Epidermal melanocyte (primary cell): ENCODE measurements at regions not wholly inside any gene's neighbourhood (a gene's known extent, or its start where the extent isn't known, plus 50 kb on each side); places are given as distances from the start of the nearest gene placed in this dataset.

ENCODE experiments used
- DNase-seq: peaks from one replicate; pipeline ENCODE4 v3.0.0; 2011; ENCODE audit warnings: low spot score; ENCODE audit not compliant: insufficient read length

DNA sequence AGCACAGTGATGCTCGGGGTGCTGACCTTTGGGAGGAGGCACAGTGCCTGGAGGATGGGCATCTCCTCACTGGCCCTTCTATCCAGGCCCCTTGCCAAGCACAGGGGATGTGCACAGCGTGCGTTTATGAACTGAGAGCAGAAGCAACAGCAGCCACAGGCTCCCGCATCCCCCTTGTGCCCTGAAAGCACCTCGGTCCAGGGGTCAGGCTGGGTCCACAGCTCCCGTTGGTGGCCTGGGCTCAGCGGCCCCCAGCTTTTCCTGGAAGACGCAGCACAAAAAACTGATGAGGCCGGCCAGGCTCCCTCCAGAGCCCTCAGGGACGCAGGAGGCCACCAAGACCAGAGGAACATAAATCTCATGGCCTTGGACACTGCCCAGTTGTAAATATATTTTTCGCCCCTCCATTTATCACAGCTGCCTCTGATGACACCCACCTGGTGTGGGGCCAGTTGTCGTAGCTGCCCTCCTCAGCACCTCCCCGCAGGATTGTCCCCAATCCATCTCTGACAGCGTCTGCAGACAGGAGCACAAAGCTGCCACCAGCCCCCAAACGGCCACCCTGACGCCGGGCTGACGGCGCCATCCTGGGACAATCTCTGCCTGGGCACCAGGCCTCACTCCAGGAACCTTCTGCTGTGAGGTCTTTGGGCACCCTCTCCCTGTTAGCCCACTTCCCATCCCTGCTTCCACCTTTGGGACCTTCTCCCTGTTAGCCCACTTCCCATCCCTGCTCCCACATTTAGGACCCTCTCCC lies 203.1 kb downstream of the BRD1 start:
- no peak for DNase-seq

- no peak for DNase-seq
Observed at GRCh38 chr22:49623715-49624114, 204.0 kb downstream of the BRD1 start.

- DNase-seq: no peak
Observed at GRCh38 chr22:49623176-49623575, 204.5 kb downstream of the BRD1 start.

- DNase-seq: no peak
Observed at GRCh38 chr22:49622241-49623105, 205.2 kb downstream of the BRD1 start.

DNA sequence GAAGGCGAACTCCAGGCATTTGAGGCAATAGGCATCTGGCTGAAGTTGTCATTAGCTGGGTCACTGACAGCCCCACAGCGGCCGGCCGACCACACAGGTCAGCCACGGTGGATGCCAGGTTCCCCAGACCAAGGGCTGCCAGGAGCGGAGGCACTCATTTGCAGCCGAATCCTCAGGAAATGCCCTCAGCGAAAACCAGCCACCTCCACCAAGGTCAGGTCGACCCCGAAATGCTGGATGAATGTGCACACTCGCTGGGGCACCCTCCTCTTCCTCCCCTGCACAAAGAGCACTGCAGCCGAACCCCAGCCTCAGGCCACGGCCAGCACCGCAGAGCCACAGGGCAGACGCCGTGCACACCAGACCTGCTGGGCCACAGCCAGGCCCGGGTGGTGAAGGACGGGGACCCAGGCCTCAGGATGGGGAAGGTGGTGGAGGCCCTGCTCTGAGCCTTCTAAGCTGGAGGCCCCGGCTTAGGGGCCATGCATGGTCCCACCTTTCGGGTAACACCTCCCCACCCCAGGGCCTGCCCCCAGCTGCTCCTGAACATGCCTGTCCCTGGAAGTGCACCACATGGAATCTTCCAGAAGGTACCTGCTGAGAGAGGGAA lies 206.0 kb downstream of the BRD1 start:
- DNase-seq: no peak

GRCh38 chr22:49620666-49621065 lies 207.0 kb downstream of the BRD1 start:
- DNase-seq: no peak

DNA sequence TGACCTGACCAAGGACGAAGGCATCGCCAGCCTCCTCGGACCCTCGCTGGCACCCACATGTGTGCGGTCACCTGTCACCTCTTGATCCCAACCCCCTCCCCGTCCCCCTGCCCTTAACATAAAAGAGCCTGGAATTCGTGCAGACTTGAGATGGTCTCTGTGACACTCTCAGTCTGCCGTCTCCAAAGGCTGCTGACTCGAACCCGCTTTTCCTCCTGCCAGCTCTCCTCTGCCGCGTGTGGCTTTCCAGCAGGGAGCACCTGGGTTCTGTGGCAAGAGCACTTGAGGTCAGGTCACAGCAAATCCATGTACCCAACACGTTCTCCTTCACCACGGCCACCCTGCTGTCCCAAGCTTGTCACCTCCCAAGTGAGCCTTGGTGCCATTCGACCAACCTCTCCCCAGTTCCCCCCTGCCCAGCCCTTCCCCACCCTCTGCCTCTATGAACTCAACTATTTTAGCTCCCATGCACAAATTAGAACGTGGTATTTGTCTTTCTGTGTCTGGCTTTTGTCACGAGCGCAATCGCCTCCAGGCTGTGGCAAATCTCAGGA lies 207.6 kb downstream of the BRD1 start:
- no peak for DNase-seq

DNA sequence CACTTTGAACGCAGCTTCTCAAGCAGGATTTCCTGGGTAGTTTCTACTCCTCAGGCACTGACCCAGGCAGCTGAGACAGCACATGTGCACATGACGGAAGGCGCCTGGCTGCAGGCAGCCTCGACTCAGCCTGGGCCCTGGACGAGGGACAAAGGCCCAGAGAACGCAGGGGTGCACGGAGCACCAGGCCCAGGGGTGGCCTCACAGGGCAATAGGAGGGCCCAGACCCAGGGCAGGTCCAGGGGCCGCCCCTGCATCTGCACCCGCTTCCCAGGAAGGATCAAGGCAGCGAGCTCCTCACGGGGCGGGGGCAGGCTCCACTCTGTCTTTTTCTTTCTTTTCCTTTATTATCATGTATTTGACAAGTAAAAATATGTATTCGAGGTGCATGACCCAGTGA lies 208.4 kb downstream of the BRD1 start:
- DNase-seq: no peak

- no peak for DNase-seq
Observed at GRCh38 chr22:49618677-49618953, 209.1 kb downstream of the BRD1 start.

- no peak for DNase-seq
Observed at GRCh38 chr22:49617866-49618676, 209.6 kb downstream of the BRD1 start.

DNA sequence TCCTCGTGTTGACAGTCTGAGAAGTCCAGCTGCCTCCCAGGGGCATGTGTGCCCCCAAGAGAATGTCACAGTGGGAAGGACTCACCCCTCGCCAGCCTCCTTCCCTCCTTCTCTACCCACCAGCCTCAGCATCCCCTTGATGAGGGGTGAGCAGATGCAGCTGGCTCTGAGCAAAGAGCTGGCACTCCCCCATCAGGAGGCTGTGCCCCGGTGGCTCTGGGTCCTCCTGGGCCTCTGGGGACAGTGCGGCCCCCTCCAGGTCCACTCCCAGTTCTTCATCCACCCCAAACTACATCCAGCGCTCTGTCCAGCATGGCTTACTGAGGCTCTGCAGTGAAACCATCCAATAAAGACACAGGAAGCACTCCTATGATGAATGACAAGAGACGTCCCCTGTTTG lies 210.4 kb downstream of the BRD1 start:
- DNase-seq: no peak

- no peak for DNase-seq
Observed at GRCh38 chr22:49616356-49617231, 211.1 kb downstream of the BRD1 start.

DNA sequence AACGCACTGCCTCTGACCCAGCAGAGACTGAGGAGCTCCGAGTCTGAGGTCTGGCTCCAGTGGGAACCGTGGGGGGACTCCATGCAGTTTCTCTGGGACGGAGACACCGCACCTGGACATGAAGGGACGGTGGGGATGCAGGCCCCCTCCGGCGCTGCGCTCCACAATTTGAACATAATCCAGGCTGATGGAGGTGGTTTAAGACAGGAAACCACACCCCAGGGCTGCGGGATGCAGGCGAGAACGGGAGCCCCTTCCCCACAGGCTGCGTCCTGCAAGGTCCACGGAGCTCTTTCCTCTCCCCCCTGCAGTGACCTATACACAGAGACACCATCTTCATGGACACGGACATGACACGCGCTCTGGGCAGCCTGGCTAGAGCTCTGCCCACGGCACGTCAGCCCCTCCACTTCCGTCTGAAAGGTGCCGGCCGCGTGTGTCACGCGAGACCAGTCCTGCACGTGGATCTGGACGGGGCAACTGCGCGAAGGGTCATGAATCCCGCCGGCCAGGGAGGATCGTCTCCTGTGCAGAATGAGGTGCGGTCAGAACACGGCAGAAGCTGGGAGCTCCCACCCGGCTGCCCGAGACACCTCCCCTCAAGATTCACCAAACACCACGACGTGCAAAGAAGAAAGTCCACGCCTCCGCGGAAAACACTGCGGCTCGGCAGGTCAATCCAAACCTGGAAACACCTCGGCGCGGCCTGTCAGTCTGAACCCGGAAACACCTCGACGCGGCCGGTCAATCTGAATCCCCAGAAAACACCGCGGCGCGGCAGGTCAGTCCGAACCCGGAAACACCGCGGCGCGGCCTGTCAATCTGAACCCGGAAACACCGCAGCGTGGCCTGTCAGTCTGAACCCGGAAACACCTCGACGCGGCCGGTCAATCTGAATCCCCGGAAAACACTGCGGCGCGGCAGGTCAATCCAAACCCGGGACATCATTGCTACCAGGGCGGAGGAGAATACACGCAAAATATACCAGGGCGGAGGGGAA lies 212.4 kb downstream of the BRD1 start:
- DNase-seq: no peak

GRCh38 chr22:49613511-49614270 lies 214.0 kb downstream of the BRD1 start:
- DNase-seq: no peak

DNA sequence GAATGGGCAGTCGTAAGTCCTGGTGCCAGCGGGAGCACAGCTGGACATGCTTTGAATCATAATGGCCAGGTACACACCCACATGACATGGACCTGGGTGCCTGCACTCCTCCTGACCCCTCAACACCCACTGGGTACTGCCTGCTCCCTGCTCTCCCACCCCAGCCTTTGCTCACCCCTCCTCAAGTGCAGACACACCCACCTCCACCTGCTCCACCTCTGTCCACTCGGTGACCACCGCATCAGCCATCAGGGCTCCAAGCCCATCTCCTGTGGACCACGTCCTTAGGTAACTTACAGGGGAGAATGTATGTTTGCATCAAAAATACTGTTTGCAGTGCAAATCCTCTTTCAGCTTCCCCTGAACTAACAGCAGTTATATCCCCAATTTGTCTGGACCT lies 214.6 kb downstream of the BRD1 start:
- DNase-seq: no peak

DNA sequence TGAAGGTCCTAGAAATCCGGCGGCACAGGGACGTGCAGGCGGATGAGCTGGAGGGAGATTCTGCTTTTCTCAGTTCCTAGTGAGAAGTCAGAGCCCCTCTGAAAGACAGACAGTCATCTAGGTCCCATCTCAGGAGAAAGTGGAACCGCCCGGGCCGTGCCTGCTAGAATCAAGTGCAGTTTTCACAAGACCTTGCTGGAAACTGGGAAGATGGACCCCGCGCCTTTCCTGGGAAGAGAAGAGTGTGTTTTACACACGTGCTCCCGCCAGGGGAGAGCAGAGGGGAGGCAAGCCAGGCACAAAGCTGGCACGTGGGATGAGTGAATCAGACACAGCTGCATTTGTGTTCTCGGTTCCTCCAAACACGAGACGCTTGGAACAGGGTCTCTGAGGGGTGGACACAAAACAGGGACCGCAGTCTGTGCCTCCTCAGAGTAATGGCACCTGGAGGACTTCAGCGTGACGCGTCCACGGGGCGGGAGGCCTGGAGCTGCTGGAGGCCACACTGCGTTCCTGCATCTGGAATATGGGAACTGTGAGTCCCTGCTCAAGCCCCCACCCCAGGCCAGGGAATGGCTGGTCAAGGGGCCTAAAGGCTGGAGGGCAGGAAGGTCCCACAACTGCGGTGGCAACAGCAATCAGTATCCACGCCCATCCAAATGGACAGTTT lies 218.3 kb downstream of the BRD1 start:
- DNase-seq: no peak

DNA sequence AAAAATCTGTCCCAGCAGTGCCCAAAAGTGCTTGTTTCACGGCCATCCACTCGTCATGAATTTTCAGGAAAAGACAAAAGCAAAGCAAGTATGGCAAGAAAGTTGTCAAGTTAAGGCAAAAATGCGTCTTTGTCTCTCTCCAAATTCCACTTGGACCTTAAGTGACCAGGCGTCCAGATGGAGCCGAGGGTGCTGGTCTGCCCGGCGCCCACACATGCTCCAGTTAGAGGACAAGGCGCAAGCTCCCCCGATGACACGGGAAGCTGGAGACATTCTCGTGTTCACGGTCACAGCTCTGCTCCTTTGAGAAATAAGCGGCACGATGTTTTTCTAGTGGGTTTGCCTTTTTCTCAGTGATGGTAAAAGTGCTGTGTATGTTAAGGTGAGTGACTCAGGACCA lies 219.0 kb downstream of the BRD1 start:
- no peak for DNase-seq

- no peak for DNase-seq
Observed at GRCh38 chr22:49608228-49608627, 219.4 kb downstream of the BRD1 start.
